ENCODE measurements at regions not wholly inside any gene's neighbourhood (a gene's known extent, or its start where the extent isn't known, plus 50 kb on each side); places are given as distances from the start of the nearest gene placed in this dataset.

DNA sequence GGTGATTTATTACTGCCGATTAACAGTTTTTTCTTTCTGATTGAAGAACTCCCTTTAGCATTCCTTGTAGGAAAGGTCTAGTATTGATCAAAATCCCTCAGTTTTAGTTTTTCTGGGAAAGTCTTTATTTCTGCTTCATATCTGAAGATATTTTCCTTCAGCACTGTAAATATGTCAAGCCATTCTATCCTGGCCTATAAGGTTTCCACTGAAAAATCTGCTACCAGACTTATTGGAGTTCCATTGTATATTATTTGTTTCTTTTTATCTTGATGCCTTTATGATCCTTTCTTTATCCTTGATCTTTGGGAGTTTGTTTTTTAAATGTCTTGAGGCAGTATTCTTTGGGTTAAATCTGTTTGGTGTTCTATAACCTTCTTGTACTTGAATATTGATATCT, 55.0 kb upstream of the TMTC1 start:
- TF ChIP-seq, protein P1, sequence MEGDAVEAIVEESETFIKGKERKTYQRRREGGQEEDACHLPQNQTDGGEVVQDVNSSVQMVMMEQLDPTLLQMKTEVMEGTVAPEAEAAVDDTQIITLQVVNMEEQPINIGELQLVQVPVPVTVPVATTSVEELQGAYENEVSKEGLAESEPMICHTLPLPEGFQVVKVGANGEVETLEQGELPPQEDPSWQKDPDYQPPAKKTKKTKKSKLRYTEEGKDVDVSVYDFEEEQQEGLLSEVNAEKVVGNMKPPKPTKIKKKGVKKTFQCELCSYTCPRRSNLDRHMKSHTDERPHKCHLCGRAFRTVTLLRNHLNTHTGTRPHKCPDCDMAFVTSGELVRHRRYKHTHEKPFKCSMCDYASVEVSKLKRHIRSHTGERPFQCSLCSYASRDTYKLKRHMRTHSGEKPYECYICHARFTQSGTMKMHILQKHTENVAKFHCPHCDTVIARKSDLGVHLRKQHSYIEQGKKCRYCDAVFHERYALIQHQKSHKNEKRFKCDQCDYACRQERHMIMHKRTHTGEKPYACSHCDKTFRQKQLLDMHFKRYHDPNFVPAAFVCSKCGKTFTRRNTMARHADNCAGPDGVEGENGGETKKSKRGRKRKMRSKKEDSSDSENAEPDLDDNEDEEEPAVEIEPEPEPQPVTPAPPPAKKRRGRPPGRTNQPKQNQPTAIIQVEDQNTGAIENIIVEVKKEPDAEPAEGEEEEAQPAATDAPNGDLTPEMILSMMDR (optimal IDR thresholded peaks at IDR 0.05 in 1 of 3, IDR thresholded peaks at IDR 0.05 in 1 of 3, conservative IDR thresholded peaks at IDR 0.05 in 1 of 3; ENCODE audit: extremely low read depth in 1 of 3, insufficient read depth in 2 of 3, low read length in 3 of 3) = no peak
- TF ChIP-seq EZH2 (IDR thresholded peaks at IDR 0.05; ENCODE audit: low read length) = no peak

Data from keratinocyte (primary cell).